HG03460 (cell line): ENCODE measurements at regions not wholly inside any gene's neighbourhood (a gene's known extent, or its start where the extent isn't known, plus 50 kb on each side); places are given as distances from the start of the nearest gene placed in this dataset.
"Not testable (repeated sequence)": the region's sequence is repeated elsewhere in the genome, so short reads cannot be mapped to it uniquely, and the experiment has no call there.

Experiments
- ATAC-seq: cut with Tn5 transposase; IDR thresholded peaks from one replicate; pipeline ENCODE4 v1.9.1; 2021; ENCODE audit not compliant: unreplicated experiment

GRCh38 chr16:66247516-66248481 lies 118.7 kb upstream of the CDH5 start:
- ATAC-seq = no peak

GRCh38 chr16:66245868-66246267 lies 120.6 kb upstream of the CDH5 start:
- ATAC-seq = no peak

- ATAC-seq = no peak
Measured at GRCh38 chr16:66245072-66245471, 121.4 kb upstream of the CDH5 start.

- ATAC-seq = no peak
Measured at GRCh38 chr16:66242672-66243071, 123.8 kb upstream of the CDH5 start.

GRCh38 chr16:66242206-66242605 lies 124.3 kb upstream of the CDH5 start:
- not testable (repeated sequence) for ATAC-seq

GRCh38 chr16:66240631-66241395 lies 125.7 kb upstream of the CDH5 start:
- ATAC-seq = no peak

- ATAC-seq = no peak
Measured at GRCh38 chr16:66240088-66240487, 126.4 kb upstream of the CDH5 start.

GRCh38 chr16:66238696-66239095 lies 127.8 kb upstream of the CDH5 start:
- no peak for ATAC-seq

- ATAC-seq = no peak
Measured at GRCh38 chr16:66236301-66236700, 130.2 kb upstream of the CDH5 start.

- ATAC-seq = no peak
Measured at GRCh38 chr16:66231452-66232160, 134.9 kb upstream of the CDH5 start.

GRCh38 chr16:66229651-66230050 lies 136.8 kb upstream of the CDH5 start:
- ATAC-seq = no peak

- ATAC-seq = no peak
Measured at GRCh38 chr16:66228792-66229191, 137.7 kb upstream of the CDH5 start.

GRCh38 chr16:66227766-66228530 lies 138.5 kb upstream of the CDH5 start:
- no peak for ATAC-seq

GRCh38 chr16:66226762-66227161 lies 139.7 kb upstream of the CDH5 start:
- no peak for ATAC-seq

GRCh38 chr16:66225696-66226095 lies 140.8 kb upstream of the CDH5 start:
- no peak for ATAC-seq

GRCh38 chr16:66224626-66225025 lies 141.9 kb upstream of the CDH5 start:
- no peak for ATAC-seq

GRCh38 chr16:66224186-66224585 lies 142.3 kb upstream of the CDH5 start:
- ATAC-seq = no peak

GRCh38 chr16:66223176-66223780 lies 143.2 kb upstream of the CDH5 start:
- ATAC-seq = no peak

- ATAC-seq = no peak
Measured at GRCh38 chr16:66222756-66223155, 143.7 kb upstream of the CDH5 start.

- no peak for ATAC-seq
Measured at GRCh38 chr16:66220702-66221101, 145.8 kb upstream of the CDH5 start.
